Ishikawa (cell line): ENCODE measurements at regions not wholly inside any gene's neighbourhood (a gene's known extent, or its start where the extent isn't known, plus 50 kb on each side); places are given as distances from the start of the nearest gene placed in this dataset.

Source experiments
- CEBPB ChIP-seq: IDR thresholded peaks from 2 replicates; pipeline ENCODE4 v1.6.1; 2012
- CREB1 ChIP-seq: IDR thresholded peaks from 2 replicates; pipeline ENCODE4 v1.6.1; 2012; ENCODE audit warnings: low read depth
- EP300 ChIP-seq: IDR thresholded peaks from 2 replicates; pipeline ENCODE4 v1.6.1; 2012; ENCODE audit warnings: borderline replicate concordance
- NFIC ChIP-seq: IDR thresholded peaks from 2 replicates; pipeline ENCODE4 v1.6.1; 2012
- RAD21 ChIP-seq: IDR thresholded peaks from 2 replicates; pipeline ENCODE4 v1.6.1; 2012; ENCODE audit warnings: low read depth
- TAF1 ChIP-seq: IDR thresholded peaks from 2 replicates; pipeline ENCODE4 v1.6.1; 2012; ENCODE audit warnings: low read depth, mild to moderate bottlenecking
- TCF12 ChIP-seq: IDR thresholded peaks from 2 replicates; pipeline ENCODE4 v1.6.1; 2012; ENCODE audit warnings: low read depth
- TEAD4 ChIP-seq: IDR thresholded peaks from 2 replicates; pipeline ENCODE4 v1.6.1; 2012
- ZBTB7A ChIP-seq: IDR thresholded peaks from 2 replicates; pipeline ENCODE4 v1.6.1; 2012; ENCODE audit warnings: low read depth
- TF ChIP-seq, protein P1 (sequence below): IDR thresholded peaks from 2 replicates; pipeline ENCODE4 v1.6.1; 2012; ENCODE audit warnings: low read depth, mild to moderate bottlenecking
- TF ChIP-seq, protein P2 (sequence below): IDR thresholded peaks from 2 replicates; pipeline ENCODE4 v1.6.1; 2012
- TF ChIP-seq, protein P3 (sequence below): IDR thresholded peaks from 2 replicates; pipeline ENCODE4 v1.6.1; 2012

DNA sequence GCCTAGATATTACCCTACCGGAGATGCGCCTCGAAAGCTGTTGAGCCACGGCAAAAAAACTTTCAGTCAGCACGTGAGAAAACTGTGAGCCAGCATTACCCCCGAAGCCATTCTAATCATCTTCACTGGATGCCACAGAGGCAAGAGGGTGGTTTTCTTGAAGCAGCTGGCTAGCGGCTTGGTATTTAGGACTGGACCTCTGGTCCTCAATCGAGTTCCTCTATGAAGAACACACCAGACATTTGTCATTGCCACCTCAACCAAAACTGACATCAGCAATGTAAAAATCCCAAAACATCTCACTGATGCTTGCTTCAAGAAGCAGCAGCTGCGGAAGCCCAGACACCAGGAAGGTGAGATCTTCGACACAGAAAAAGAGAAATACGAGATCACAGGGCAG lies 52.8 kb upstream of the SLC66A3 start:
- TF ChIP-seq EP300 (no peak), CEBPB (no peak), TAF1 (no peak), RAD21 (no peak), ZBTB7A (no peak), TEAD4 (no peak), CREB1 (no peak), TCF12 (no peak), NFIC (no peak)
- TF ChIP-seq, protein P1, sequence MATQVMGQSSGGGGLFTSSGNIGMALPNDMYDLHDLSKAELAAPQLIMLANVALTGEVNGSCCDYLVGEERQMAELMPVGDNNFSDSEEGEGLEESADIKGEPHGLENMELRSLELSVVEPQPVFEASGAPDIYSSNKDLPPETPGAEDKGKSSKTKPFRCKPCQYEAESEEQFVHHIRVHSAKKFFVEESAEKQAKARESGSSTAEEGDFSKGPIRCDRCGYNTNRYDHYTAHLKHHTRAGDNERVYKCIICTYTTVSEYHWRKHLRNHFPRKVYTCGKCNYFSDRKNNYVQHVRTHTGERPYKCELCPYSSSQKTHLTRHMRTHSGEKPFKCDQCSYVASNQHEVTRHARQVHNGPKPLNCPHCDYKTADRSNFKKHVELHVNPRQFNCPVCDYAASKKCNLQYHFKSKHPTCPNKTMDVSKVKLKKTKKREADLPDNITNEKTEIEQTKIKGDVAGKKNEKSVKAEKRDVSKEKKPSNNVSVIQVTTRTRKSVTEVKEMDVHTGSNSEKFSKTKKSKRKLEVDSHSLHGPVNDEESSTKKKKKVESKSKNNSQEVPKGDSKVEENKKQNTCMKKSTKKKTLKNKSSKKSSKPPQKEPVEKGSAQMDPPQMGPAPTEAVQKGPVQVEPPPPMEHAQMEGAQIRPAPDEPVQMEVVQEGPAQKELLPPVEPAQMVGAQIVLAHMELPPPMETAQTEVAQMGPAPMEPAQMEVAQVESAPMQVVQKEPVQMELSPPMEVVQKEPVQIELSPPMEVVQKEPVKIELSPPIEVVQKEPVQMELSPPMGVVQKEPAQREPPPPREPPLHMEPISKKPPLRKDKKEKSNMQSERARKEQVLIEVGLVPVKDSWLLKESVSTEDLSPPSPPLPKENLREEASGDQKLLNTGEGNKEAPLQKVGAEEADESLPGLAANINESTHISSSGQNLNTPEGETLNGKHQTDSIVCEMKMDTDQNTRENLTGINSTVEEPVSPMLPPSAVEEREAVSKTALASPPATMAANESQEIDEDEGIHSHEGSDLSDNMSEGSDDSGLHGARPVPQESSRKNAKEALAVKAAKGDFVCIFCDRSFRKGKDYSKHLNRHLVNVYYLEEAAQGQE: no peak
- TF ChIP-seq, protein P2, sequence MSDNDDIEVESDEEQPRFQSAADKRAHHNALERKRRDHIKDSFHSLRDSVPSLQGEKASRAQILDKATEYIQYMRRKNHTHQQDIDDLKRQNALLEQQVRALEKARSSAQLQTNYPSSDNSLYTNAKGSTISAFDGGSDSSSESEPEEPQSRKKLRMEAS: no peak
- TF ChIP-seq, protein P3, sequence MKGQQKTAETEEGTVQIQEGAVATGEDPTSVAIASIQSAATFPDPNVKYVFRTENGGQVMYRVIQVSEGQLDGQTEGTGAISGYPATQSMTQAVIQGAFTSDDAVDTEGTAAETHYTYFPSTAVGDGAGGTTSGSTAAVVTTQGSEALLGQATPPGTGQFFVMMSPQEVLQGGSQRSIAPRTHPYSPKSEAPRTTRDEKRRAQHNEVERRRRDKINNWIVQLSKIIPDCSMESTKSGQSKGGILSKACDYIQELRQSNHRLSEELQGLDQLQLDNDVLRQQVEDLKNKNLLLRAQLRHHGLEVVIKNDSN: no peak
